SU-DHL-6 (cell line): ENCODE measurements at regions not wholly inside any gene's neighbourhood (a gene's known extent, or its start where the extent isn't known, plus 50 kb on each side); places are given as distances from the start of the nearest gene placed in this dataset.

Experiments
- CTCF ChIP-seq: fragments of 200-600 bp; sonication (generic); IDR thresholded peaks from one replicate; pipeline ENCODE4 v1.5.1; 2017; ENCODE audit warnings: antibody characterized with exemption, mild to moderate bottlenecking, low read length, moderate library complexity; ENCODE audit not compliant: insufficient read depth, poor library complexity, severe bottlenecking
- EZH2phosphoT487 ChIP-seq: fragments of 200-600 bp; sonication (generic), shearing (Covaris generic); conservative IDR thresholded peaks from 2 replicates; pipeline ENCODE4 v1.6.1; 2018; ENCODE audit warnings: mild to moderate bottlenecking, antibody characterized with exemption, low read length, moderate library complexity, mixed read lengths

GRCh38 chr11:11105361-11105760, 247.5 kb upstream of the ZBED5 start:
- TF ChIP-seq CTCF = no peak
- no peak for TF ChIP-seq EZH2phosphoT487
